GM19240 (cell line): ENCODE measurements at regions not wholly inside any gene's neighbourhood (a gene's known extent, or its start where the extent isn't known, plus 50 kb on each side); places are given as distances from the start of the nearest gene placed in this dataset.

Experiments used
- DNase-seq: peaks from one replicate; pipeline ENCODE4 v3.0.0; 2011; ENCODE audit warnings: low spot score; ENCODE audit not compliant: insufficient read length

DNA sequence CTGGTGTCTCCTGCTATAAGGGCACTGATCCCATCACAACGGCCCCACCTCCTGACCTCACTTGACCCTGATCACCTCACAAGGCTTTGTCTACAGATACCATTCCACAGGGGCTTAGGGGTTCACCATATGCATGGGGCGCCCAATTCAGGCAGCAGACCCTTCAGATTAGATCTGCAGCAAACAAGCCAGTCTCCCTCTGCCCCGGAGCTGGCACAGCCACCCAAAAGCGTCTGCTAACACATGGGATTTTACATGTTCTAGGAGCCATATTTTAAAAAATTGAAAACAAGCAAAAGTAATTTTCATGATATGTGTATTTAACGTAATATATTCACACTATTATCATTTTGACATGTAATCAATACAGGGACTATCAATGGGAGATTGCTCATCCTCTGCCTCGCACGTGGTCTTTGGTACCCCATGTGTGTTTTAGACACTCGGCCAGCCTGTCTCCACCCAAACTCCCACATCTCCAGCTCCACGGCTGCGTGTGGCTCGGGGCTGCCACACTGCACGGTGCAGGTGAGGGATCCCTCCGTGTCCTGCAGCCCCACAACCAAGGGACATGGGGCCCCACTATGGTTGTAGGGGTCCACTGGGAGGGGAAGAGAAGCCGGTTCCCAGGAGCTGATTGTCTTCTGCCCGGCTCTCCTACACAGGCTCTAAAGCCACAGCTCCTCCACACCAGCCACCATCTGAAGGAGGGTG, 107.6 kb downstream of the RBFOX3 start:
- DNase-seq = no peak

DNA sequence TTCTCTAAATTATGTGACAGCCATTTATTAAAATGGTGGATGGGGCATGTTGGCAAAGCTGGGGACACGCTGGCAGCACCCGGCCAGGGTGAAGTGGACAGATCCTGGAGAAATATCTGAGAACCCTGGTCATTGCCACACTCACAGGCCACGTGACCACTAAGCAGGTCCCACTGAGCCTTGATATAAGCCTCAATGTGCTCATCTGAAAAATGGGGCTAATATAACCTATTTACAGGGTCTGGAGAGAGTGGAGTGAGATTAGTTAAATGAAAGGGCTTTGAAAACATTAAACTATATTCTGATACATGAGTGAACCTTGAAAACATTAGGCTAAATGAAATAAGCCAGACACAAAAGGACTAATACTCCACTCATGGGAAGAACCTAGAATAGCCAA, 108.9 kb downstream of the RBFOX3 start:
- no peak for DNase-seq

DNA sequence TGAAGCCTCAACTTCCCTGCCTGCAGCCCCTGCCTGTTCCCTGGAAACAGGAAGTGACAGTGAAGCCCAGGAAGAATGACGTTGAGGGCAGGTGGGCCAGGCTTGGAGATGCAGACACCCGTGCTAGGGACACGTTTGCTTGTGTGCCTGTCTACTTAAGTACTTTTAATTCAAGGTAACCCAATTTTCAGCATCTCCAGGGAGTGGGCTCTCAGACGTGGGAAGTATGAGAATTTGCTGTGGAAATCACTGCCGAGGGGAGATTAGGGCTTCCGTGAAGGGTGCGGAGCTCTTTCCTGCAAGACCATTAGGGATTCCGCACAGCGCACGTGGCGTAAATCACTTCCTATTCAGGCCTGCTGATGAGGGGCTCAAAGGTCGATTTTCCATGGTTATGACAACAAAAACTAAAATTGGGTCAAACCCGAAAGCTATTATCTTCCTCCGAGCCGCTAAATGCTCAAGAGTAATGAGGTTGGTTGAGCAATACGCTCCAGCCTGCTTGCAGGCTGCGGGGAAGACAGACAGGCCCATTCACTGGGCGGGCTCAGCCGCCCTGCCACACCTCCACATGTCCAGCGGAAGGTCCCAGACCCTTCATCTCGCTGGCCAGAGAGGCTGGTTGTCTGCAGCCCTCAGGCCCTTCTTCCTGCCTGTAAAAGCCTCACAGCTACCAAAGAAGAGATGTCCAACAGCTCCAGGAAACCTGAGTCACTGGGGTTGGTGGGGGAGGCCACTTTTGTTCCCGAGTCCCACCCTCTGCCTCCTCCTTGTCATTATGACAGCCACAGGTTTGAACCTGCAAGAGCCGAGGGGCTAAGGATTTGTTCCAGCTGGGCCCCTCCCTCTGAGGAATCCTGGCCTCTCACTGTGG, 109.9 kb downstream of the RBFOX3 start:
- DNase-seq = no peak

GRCh38 chr17:79498854-79499253, 112.0 kb downstream of the RBFOX3 start:
- no peak for DNase-seq

- no peak for DNase-seq
These were observed 113.0 kb downstream of the RBFOX3 start for GRCh38 chr17:79497777-79498348.

DNA sequence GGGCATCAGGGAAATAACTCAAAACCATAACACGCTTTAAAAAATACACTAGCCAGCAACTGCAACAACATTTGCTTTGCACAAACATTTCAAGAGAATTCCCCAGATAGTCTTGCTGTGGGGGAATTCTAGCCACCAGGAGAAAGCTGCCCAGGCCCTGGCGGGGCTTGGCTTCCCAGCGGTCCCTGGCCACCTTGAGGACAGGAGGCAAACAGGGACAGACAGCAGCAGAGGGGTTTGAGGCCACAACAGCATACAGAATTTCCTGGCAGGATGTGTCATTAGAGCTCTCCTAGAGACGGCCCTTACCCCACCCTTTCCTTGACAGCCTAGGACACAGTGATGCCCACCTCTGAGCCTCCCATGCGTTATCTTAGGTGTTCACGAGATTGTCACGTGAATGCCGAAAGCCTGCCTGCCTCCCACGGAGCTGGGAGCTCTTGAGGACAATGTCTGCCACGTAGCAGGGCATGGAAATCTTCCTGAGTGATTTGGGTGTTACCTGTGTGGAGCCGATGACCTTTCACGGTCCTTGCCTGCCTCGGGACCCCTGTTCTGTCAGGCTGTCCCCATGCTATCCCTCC, 114.3 kb downstream of the RBFOX3 start:
- DNase-seq = no peak

DNA sequence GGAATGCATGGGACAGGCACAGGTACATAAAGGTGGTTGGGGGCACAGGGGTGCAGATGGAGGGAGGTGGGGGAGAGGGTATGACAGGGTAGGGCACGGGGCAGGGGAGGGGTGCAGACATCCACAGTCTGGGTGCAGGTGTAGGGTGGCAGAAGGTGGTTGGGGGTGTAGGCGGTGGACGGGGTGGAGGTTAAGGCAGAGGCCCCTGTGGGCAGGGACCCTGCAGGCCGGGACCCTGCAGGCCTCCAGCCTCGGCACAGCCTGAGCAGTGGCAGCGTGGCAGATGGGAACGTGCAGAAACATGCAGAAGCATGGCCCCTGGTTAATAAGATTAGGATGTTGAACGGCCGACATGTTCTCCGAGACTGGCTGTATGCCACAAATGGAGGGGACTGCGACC, 115.2 kb downstream of the RBFOX3 start:
- DNase-seq = no peak

DNA sequence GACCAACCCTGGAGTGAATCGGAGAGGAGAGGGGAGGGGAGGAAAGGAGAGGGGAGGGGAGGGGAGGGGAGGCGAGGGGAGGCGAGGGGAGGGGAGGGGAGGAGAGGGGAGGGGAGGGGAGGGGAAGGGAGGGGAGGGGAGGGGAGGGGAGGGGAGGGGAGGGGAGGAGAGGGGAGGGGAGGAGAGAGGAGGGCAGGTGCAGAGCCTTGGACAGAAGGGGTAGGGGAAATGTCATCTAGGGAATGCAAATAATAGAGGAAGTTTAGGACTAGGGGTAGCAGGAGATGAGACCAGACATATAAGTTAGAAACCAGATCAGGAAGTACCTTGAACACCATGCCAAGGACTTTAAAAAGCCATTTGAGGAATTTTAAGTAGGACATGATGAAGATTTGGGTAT, 119.8 kb downstream of the RBFOX3 start:
- no peak for DNase-seq

DNA sequence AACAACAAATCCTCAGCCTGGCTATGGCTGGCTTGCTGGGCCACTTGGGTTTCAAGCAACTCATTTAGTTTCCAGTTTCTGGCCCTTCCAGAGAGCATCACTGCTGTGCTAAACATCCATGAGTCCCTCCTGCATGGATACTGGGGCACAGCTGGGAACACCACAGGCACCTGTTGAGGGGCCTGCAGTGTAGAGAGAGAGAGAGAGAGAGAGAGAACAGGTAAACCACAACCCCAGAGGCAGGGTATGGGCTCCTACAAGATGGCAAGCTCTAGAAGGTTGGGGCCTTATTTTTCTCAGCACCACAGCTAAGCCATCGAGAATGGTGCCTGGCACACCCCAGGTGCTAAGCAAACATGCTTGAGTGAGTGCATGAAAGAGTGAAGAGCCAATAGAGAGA, 120.3 kb downstream of the RBFOX3 start:
- DNase-seq = no peak

- no peak for DNase-seq
These were observed 123.7 kb downstream of the RBFOX3 start for GRCh38 chr17:79487149-79487548.

GRCh38 chr17:79485991-79486390, 124.9 kb downstream of the RBFOX3 start:
- DNase-seq = no peak

GRCh38 chr17:79485419-79485985, 125.3 kb downstream of the RBFOX3 start:
- no peak for DNase-seq

- DNase-seq = no peak
These were observed 126.0 kb downstream of the RBFOX3 start for GRCh38 chr17:79484600-79485418.

DNA sequence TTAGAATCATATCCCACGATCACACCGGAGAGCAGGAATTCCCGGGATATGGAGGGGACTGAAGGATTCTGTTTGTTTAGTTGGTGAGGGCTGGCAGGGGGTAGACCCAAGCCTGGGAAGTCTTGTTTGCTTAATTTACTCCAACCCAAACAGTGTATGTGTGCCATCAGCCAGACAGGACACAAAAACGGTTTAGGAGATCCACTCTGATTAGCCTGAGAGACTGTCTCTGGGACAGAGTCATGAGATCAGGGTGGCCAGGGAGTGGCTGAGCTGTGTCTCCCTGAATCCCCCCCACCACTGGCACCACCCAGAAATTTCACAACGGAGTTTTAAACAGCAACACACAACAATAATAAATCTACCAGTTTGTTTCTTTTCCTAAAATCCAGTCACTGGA, 127.0 kb downstream of the RBFOX3 start:
- DNase-seq = no peak

DNA sequence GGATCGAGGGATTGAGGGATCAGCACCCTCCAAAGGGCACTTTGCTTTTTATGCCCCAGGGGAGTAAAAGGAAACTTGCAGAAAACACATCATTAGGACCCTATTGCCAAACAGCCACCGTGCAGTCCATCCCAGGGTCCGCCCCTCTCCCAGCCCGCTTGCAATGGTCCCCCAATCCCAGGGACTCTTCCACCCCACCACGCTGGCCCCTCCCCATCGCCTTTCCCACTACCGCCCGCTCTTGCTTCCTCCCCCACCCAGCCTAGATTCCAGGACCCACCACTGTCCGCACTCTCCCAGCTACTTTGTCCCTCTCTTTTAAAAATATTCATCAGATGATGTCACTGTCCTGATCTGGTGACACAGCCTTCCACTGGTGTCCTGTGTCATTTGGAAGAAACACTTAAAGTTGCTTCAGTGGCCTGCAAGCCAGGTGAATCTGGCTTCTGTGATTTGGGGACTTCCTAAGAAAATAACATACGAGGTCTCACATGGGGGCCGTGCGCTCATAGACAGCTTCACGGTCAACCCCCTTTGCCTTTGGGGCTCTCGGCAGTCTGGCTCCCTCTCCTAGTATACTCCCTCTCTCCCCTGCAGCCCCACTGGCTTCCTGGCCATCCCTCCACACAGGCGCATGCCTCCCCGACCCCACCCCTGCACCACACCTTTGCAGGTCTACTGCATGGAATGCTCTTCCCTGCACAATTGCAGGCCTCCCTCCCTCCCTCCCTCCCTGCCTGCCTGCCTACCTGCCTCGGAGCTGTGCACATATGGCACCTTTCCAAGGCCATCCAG, 127.9 kb downstream of the RBFOX3 start:
- DNase-seq = no peak

GRCh38 chr17:79479876-79480275, 131.0 kb downstream of the RBFOX3 start:
- no peak for DNase-seq

DNA sequence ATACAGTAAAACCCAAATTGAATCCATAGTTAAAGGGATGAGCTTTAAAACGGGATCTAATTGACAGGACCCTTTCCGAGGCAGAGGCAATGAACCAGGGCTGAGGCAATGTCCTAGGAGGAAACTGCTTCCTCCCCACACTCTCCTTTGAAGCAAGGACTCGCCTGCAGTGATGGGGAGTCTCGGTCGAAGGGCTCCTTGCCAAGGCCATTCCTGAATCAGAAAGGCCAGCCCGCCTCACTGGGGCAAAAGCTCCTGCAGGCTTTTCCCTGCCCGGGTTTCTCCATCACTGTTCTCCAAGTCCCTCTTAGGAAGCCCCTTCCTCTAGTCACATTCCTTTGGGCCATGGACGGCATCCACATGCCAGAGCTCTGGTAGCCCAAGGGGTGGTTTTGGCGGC, 132.0 kb downstream of the RBFOX3 start:
- no peak for DNase-seq

DNA sequence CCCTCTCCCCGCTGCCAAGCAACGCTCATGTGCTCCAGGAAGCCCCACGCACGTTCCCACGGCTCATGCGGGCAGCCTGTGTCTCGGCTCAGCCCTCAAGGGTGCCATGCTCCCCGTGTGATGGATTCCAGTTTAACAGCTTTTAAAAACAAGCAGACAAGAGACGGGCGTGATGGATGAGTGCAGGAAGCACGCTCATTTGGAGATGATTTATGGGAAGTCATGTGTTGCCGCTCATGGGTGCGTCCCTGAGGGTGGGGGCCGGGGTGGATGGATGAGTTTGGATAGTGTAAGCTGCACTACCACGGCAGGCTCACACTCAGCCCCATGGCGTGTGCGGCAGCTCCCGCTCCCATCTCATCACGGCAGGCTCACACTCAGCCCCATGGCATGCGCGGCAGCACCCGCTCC, 132.8 kb downstream of the RBFOX3 start:
- DNase-seq = no peak

DNA sequence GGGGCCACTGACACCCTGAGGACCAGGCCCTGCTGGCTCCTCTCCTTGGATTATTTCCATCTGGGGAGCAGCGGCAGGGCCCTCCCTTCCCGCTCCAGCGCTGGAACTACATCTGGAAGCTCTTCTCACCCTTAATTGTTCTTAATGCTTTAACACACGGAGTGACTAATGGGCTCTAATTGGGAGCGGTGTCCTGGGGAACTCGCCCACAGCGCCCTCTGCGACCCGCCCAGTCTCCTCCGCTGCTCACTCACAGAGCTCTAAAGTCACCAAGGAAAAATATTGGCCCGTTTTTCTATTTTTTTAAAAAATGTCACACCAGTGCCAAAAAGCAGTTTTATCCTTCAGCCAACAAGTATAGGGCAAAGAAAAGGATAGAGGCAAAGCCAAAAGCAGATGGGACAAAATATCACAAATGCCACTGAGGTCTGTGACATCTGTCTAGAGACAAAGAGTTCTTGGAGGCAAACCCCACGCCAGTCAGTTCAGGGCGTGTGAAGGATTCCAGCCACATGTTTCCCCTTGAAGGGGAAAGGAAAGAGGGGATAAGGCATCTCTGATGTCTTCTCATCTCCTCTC, 134.7 kb downstream of the RBFOX3 start:
- no peak for DNase-seq
